Inflammatory macrophage treated with lipopolysaccharide for 1 hour (primary cell): ENCODE measurements at regions not wholly inside any gene's neighbourhood (a gene's known extent, or its start where the extent isn't known, plus 50 kb on each side); places are given as distances from the start of the nearest gene placed in this dataset.

ENCODE experiments used
- DNase-seq, 2 donors: peaks; one replicate each; pipeline ENCODE4 v3.0.0-alpha.2; 2020 to 2022

DNA sequence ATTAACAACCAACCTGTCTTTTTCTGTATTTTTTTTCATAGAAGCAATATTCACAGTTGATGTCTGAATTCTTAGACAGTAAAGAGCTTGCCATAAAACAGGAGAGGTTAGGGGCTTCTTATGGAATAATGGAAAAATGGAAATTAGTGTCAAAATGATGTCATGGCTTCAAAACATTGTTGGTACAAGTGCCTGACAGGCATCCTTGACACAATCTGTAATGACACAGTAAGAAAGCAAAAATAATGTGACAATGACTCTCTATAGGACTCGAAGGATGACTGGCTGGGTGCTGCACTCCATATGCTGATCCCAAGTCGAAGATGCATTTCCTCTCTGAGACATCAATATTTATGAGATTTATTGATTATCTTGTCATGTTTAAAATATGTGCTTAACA, 205.3 kb upstream of the DACH1 start:
- no peak for DNase-seq

- no peak for DNase-seq
These were observed 204.7 kb upstream of the DACH1 start for GRCh38 chr13:72071713-72072112.

- no peak for DNase-seq
These were observed 195.6 kb upstream of the DACH1 start for GRCh38 chr13:72062566-72062965.

DNA sequence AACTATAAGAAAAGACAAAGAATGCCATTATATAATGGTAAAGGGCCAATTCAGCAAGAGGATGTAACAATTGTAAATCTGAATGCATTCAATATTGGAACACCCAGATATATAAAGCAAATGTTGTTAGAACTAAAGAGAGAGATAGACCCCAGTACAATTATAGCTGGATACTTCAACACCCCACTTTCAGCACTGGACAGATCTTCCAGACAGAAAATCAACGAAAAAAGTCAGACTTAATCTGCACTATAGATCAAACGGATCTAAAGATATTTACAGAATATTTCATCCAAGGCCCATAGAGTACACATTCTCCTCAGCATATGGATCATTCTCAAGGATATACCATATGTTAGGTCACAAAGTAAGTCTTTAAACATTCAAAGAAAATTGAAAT, 194.6 kb upstream of the DACH1 start:
- DNase-seq, result no peak

DNA sequence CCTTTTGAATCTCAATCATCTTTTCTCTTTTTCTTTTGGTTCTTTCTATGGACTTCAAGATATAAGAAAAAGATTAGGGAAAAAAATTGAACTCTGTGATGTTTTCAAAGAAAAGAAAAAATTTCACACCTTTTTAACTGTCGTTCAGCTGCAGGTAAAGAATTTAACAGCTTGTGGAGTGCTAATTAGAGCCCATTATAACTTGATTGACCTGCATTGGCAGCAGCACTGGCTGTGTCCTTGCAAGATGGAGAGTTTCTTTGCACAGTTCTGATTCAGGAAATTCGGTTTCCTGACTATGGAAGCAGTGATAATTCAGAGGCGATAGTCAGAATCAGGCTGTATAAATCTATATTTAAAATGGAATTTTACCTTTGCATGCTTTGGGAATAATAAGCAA, 183.2 kb upstream of the DACH1 start:
- no peak for DNase-seq

DNA sequence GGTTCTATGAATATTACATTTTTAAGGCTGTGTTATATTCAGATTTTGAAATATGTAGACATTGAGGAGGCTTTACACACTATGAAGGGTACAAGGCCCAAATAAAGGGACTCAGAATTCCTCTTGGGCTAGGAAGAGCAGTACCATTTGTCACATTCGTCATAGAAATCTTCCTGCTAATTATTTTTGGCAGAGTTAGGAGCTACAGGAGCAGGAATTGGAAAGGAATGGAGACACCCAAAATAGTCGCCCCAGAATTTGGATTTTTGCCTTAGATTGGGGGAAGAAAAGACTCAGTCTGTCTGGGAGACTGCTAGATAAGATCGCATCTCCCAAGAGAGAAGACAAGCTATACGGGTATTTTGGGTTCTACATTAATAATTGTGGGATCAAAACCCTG, 176.4 kb upstream of the DACH1 start:
- no peak for DNase-seq

DNA sequence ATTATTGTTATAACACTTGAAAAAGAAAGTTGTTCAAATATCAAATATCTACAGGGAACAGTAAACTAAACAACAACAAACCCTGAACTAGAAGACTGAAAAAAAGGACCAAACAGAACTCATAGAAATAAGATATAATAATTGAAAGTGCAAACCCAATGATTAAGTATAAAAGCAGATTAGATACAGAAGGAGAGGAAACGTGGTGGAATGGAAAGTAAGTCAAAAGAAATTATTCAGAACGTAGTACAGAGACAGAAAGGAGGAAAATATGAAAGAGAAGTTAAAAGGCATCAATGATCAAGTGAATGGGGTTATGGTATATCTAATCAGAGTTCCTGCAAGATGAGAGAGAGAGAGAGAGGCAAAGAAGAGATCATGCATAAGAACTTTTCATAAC, 174.2 kb upstream of the DACH1 start:
- no peak for DNase-seq

GRCh38 chr13:72039126-72039525, 172.1 kb upstream of the DACH1 start:
- DNase-seq, result no peak

- DNase-seq, result no peak
These were observed 163.0 kb upstream of the DACH1 start for GRCh38 chr13:72029981-72030380.

DNA sequence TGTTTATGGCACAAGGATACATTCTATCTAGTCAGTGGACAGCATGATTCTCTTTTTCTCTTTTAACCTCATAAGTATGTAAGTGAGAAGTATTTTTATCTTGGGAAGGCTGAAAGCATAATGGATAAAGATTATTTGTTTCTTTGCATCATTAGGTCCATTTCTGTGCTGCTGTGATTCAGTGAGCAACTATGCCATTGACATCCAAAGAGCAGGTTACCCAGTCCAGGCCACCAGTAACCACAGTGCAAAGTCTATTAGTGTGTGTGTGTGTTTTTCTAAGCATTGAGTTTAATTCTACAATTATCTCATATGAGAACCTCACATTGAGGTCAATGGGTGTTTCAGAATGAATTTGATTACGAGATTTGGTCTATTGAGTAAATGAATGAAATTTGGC, 158.8 kb upstream of the DACH1 start:
- DNase-seq, result no peak

DNA sequence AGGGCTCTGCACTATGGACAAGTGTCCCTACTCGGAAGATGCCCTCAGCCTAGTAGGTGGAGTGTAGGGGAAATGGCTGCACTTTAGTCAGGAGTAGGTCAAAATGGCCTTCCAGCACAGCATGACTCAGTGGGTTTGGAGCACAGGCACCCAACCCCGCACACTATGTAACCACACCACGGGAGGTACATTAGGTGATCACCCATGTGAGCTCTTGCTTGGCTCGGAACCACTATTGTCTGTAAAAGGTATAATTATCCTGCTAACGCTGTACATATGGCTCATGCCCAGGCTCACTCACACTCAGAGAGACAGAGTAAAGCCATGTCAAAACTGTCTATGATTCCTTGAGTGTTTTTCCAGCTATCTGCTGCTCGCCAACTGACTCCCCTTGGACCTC, 156.9 kb upstream of the DACH1 start:
- DNase-seq, result no peak

- no peak for DNase-seq
These were observed 138.5 kb upstream of the DACH1 start for GRCh38 chr13:72005455-72005854.

GRCh38 chr13:72004784-72005374, 137.9 kb upstream of the DACH1 start:
- DNase-seq, result no peak

- no peak for DNase-seq
These were observed 137.2 kb upstream of the DACH1 start for GRCh38 chr13:72004246-72004645.

- DNase-seq, result no peak
These were observed 131.2 kb upstream of the DACH1 start for GRCh38 chr13:71998223-71998622.

DNA sequence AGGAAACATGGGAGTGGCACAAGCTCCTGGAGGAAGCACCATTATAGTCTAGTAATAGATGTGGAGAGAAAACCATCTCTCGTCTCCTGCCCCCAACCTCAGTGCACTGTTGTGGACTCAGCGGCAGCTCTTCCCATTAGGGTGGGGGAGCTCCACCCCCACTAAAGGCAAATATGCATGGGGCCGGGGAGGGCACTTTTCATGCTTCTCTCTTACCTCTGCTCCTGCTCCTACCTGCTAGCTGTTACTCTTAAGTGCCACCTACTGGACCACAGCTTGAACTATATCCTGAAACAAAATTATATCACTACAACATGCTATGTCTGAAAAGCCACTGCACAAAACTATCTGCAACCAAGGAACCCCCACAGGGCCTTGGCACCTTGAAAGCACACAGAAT, 112.6 kb upstream of the DACH1 start:
- DNase-seq, result no peak

DNA sequence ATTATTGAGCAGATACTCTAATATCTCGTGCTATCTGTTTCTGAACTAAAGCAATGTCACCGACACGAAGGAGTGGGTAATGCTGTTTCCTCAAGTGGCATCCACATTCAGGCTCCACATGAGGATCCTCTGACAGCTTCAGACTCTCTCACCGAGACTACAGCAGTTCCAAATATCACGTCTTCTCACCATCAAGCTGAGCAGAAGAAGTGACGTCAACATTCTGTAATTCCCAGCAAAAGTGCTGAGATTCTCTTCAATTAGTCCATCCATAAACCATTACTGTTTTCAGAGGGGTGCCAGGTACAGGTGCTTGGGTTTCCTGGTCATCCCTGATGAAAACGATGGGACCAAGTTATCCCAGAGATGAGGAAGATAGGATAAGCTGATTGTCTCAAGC, 110.0 kb upstream of the DACH1 start:
- no peak for DNase-seq

DNA sequence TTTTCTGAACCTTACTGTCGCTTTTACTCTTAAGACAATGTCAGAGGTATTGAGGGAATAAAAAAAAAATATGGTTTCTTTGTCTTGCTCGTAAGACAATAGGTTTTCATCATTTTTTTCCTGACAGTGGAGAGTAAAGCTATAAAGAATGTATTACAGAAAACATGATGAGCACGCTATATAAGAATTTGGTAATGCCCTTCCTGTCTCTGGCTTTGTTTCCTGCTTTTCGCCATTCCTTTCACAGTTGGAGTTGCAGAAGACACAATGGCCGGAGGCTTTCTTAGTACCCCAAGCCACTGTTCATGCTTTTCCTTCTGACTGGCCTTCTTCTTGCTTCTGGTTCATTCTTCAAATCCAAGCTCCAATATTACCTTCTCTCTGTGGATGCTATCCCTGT, 101.0 kb upstream of the DACH1 start:
- no peak for DNase-seq

GRCh38 chr13:71964491-71965100, 97.6 kb upstream of the DACH1 start:
- peak; percentile 5 to 23 for DNase-seq

- DNase-seq, result no peak
These were observed 95.7 kb upstream of the DACH1 start for GRCh38 chr13:71962735-71963134.

GRCh38 chr13:71962126-71962525, 95.1 kb upstream of the DACH1 start:
- DNase-seq, result no peak

DNA sequence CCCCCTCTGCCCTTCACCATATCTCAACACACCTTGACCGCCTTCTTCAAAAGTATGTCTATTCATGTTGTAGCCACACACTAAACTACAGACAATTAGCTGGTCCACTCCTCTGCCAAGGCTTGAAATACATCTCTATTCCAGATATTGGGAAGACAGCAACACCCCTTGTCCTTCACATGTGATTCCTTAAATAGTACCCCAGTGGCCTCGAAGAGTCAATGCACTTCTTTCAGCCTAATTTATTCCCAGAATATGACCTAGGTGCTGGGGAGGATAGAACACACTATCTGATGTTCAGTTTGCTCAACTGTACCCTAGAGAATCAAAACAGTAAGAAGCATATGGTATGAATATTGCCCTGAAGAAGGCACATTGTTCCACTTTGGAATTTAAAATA, 82.4 kb upstream of the DACH1 start:
- DNase-seq, result no peak

DNA sequence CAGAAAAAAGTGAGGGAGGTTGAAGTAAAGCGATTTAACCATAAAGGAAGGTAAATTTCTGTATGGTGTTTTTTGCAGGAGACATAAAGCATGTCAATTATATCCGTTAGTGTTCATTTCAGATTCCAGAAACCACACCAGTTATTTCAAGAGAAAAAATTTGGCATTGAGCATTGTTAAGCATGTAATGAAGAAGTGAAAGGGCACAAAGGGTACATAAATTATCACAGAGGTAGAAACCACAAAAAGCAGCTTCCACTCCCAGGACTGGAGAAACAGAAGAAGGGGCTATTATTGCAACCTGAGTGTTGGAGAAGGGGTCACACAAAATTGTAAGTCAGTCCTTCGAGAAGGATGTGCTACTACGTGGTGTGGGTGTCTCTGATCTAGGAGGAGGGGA, 72.2 kb upstream of the DACH1 start:
- no peak for DNase-seq

DNA sequence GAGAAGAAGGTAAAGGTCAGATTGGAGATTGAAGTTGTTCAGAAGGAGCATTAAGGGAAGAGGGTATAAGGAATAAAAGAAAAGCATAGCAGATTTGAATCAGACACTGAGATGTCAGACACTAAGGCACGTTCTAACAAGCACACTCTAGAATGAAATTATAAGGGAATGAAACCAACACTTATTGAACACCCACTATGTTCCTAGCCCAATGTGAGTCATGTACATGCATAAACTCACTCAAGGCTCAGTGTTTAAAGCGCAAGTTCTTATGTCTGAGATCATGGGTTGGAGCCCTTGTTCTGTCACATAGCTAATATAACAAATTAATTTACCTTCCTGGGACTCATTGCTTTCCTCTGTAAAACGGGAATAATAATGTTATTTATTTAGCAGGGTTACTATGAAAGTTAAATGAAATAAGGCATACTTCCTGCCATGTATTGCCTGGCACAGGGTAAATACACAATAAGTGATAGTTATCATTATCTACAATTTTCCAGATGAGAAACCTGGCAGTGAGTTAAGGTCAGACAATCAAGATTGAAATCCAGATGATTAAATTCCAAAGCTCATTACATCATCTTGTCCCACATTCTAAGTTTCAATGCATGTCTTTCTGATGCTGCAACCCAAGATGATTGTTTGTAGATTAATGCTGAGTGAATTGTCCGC, 68.3 kb upstream of the DACH1 start:
- no peak for DNase-seq

DNA sequence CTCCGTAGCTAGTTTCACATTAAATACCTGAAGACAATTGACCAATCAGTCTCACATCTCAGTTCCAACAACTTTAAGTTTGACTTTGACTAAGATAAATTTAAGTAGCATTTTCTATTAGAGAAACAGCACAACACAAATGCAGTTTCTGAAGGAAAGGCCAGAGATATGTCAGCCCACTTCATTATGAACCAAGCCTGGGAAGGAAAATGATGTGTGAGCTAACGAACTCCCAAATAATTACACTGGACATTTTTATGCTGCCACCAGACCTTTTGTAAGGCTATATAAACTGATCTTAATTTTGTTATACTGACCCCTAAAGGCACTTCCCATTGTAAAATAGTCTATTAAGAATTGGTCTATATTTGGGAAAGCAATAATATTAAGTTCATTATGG, 57.9 kb upstream of the DACH1 start:
- no peak for DNase-seq
